ENCODE measurements at regions not wholly inside any gene's neighbourhood (a gene's known extent, or its start where the extent isn't known, plus 50 kb on each side); places are given as distances from the start of the nearest gene placed in this dataset.

DNA sequence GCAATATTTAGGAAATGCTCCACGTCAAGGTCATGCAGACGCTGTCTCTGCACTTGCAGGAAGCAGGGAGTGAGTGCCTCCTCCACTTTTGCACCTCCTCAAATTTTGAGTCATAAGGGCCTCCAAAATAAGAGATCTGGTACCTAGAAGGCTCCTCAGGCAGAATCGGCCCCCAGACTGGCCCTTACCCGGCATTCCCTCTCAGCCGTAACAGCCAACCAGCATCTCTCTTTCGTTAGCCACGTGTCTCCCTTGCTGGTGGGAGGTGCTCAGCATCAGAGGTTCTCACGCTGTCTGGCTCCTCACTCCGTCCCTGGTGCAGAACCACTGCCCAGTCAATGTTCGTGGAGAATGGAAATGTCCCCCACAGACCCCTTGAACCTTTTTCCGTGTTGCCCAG, 75.3 kb downstream of the ANKRD60 start:
- DNase-seq (ENCODE audit: low spot score in 2 of 2) = no peak
- 68 to 80% methylated on average over 11 of the region's 11 CpGs for WGBS, 2 donors
- Histone ChIP-seq H3K4me3 (no peak overlapping the region), H3K27me3 (peaks cover 0 to 12% of the 10 kb centered on the region in 2 donors), H3K4me1 (peaks cover 0 to 7% (median 0%) of the 10 kb centered on the region in 4 donors), H3K36me3 (no peaks in the 10 kb centered on the region), H3K9me3 (no peaks in the 10 kb centered on the region), H3K27ac (no peak overlapping the region)
- no peak for TF ChIP-seq POLR2A (IDR thresholded peaks at IDR 0.05)

DNA sequence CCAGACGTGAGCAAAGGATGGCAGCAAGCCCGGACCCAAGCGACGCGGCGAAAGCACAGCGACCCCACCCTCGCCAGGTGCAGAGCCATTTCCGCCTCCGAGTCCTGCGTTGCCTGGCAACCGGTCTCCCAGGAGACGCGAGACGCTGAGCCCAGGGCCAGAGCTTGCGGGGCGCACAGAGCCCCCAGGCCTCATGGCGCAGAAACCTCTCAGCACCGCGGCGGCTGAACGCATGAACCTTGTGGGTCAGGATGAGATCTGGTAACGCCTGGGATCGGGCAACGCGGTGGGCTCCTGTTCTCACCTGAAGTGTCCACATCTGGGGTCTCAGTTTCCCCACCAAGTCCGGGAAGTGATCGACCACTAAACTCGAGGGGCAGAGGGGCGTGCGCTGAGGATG, 77.7 kb downstream of the ANKRD60 start:
- TF ChIP-seq EP300 (IDR thresholded peaks at IDR 0.05) = no peak
- TF ChIP-seq, protein P1, sequence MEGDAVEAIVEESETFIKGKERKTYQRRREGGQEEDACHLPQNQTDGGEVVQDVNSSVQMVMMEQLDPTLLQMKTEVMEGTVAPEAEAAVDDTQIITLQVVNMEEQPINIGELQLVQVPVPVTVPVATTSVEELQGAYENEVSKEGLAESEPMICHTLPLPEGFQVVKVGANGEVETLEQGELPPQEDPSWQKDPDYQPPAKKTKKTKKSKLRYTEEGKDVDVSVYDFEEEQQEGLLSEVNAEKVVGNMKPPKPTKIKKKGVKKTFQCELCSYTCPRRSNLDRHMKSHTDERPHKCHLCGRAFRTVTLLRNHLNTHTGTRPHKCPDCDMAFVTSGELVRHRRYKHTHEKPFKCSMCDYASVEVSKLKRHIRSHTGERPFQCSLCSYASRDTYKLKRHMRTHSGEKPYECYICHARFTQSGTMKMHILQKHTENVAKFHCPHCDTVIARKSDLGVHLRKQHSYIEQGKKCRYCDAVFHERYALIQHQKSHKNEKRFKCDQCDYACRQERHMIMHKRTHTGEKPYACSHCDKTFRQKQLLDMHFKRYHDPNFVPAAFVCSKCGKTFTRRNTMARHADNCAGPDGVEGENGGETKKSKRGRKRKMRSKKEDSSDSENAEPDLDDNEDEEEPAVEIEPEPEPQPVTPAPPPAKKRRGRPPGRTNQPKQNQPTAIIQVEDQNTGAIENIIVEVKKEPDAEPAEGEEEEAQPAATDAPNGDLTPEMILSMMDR (IDR thresholded peaks at IDR 0.05) = no peak
- 48 to 50% methylated on average over 14 to 27 of the region's 31 CpGs for WGBS, 2 donors
- peaks cover 0 to 12% of the 10 kb centered on the region in 2 donors for H3K27me3 ChIP-seq
- peaks cover 0 to 22% (median 7%) of the 10 kb centered on the region in 4 donors for H3K4me1 ChIP-seq
- H3K27ac ChIP-seq = no peak overlapping the region
- H3K36me3 ChIP-seq = no peaks in the 10 kb centered on the region
- no peak overlapping the region for H3K4me3 ChIP-seq
- DNase-seq (ENCODE audit: low spot score in 2 of 2) = no peak
- peaks cover 0 to 6% (median 1%) of the 10 kb centered on the region in 4 donors for H3K9me3 ChIP-seq

DNA sequence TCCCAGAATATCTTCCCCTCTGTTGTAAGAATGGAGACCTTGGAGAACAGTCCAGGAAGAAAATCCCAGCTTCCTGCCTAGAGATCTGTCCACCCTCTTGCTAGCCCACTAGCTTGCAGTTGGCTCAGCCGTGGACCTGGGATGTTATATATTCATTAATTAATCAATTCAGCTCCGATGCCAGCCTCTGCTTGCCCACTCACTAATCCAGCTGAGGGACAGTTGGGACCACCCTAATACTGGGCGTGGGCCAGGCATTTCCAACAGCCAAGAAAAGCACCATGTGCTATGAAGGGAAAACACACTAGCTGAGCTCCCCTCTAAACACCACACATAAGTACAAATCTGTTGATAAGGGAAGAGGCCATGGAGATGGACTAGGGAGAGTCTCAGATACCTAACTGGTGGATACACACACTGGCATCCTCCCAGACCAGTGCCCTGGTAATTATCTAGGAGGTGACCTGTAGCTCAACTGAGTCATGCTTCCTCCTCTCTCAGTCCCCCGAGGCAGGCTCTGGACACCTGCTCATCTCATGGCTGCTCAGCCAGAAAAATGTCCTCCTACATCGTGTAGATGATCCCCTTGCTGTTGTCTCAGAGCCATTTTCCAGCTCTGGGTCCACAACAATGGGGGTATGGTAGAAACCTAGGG, 78.9 kb downstream of the ANKRD60 start:
- H3K27me3 ChIP-seq = peaks cover 0 to 12% of the 10 kb centered on the region in 2 donors
- H3K4me3 ChIP-seq = no peak overlapping the region
- peaks cover 0 to 6% (median 1%) of the 10 kb centered on the region in 4 donors for H3K9me3 ChIP-seq
- H3K36me3 ChIP-seq = no peaks in the 10 kb centered on the region
- H3K27ac ChIP-seq = peak overlapping the region in 1 of 4 donors; percentile 14
- TF ChIP-seq EP300 (IDR thresholded peaks at IDR 0.05) (no peak), POLR2A (IDR thresholded peaks at IDR 0.05) (no peak)
- TF ChIP-seq, protein P1 (IDR thresholded peaks at IDR 0.05) = no peak
- peaks cover 0 to 28% (median 9%) of the 10 kb centered on the region in 4 donors for H3K4me1 ChIP-seq
- WGBS, 2 donors = 55 to 65% methylated on average over 5 of the region's 5 CpGs
- DNase-seq (ENCODE audit: low spot score in 2 of 2) = no peak

DNA sequence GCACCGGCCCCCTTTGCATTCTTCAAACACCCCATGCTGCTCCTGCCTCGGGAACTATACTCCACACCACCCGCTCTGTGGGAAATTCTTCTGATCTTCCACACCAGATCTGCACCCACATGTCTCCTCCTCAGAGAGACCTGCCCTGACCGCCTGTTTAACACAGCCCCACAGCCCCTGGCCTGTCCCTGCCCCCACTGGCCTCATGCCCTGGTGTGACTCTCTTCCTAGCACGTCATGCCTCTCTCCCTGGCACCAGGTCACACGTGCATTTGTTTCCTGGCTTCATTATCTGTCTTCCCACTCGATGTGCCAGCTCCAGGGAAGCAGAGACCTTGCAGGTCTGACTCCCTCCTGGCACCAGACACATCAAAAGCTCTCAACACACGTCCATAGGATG, 79.6 kb downstream of the ANKRD60 start:
- Histone ChIP-seq H3K27ac (no peak overlapping the region), H3K4me1 (peaks cover 0 to 28% (median 9%) of the 10 kb centered on the region in 4 donors), H3K4me3 (no peak overlapping the region), H3K36me3 (no peaks in the 10 kb centered on the region), H3K9me3 (peaks cover 0 to 6% (median 1%) of the 10 kb centered on the region in 4 donors), H3K27me3 (peaks cover 0 to 12% of the 10 kb centered on the region in 2 donors)
- DNase-seq (ENCODE audit: low spot score in 2 of 2) = no peak
- WGBS, 2 donors = 71 to 84% methylated on average over 8 of the region's 8 CpGs
- TF ChIP-seq EP300 (IDR thresholded peaks at IDR 0.05) = no peak
- TF ChIP-seq, protein P1 (IDR thresholded peaks at IDR 0.05) = no peak
- TF ChIP-seq POLR2A (IDR thresholded peaks at IDR 0.05) = no peak

DNA sequence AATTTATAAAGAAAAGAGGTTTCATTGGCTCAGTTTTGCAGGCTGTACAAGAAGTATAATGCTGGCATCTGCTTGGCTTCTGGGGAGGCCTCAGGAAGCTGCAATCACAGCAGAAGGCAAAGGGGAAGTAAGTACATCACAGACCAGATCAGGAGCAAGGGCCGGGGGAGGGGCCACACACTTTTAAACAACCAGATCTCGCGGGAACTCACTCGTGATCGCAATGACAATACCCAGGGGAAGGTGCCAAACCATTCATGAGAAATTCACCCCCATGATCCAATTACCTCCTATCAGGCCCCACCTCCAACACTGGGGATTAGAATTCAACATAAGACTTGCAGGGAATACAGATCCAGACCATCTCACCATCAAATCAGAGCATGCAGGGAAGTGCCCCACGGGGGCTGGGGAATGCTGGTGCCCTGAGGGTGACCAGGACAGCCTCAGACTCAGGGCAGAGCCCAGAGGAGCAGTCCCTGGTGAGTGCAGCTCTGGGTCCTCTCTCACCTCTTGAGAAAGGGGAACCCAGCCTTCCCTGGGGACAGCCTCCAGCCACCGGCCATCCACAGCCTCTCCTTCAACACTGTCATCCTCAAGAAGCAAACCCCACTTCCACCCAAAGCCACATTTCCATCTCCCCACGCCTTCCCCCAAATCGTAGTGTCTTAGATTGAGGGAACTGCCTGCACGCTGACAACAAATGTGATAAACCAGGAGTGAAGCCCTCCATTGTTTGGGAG, 80.7 kb downstream of the ANKRD60 start:
- 84 to 87% methylated on average over 10 of the region's 10 CpGs for WGBS, 2 donors
- Histone ChIP-seq H3K4me1 (peaks cover 0 to 28% (median 9%) of the 10 kb centered on the region in 4 donors), H3K36me3 (no peaks in the 10 kb centered on the region), H3K27ac (peak overlapping the region in 3 of 4 donors; percentile 38 to 92 (median 84)), H3K27me3 (peaks cover 0 to 12% of the 10 kb centered on the region in 2 donors), H3K9me3 (peaks cover 0 to 6% (median 1%) of the 10 kb centered on the region in 4 donors), H3K4me3 (no peak overlapping the region)
- DNase-seq (ENCODE audit: low spot score in 2 of 2) = no peak
- TF ChIP-seq POLR2A (IDR thresholded peaks at IDR 0.05) (no peak), EP300 (IDR thresholded peaks at IDR 0.05) (no peak)
- TF ChIP-seq, protein P1 (IDR thresholded peaks at IDR 0.05) = no peak

Measured in tibial nerve (tissue), 4 donors.